ENCODE measurements at regions not wholly inside any gene's neighbourhood (a gene's known extent, or its start where the extent isn't known, plus 50 kb on each side); places are given as distances from the start of the nearest gene placed in this dataset.

DNA sequence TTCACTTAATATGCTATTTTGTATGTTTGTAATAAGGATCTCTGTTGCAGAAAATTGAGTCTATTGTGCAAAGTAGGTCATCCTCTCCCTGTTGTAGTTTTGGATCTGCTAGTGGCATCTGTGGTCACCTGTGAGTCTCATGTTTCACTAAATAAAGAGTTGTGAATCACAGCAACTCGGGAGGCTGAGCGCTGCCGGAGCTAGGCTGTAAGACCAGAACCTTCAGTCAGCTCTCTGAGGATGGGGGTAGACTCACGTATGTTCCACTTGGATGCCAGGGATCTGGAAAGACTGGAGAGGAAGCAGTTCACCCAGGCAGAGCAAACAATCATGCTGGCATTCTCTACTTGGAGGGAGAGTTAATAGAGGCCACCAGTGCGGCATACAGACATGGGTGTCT, 187.3 kb upstream of the FOXA2 start:
- Histone ChIP-seq H3K27ac (ENCODE audit: low read depth in 2 of 2, low read length in 1 of 2) (no peak overlapping the region), H3K9me3 (no peaks in the 10 kb centered on the region), H4K20me1 (ENCODE audit: insufficient read depth) (no peaks in the 10 kb centered on the region), H3K9me2 (no peaks in the 10 kb centered on the region), H3F3A (replicated peaks; ENCODE audit: insufficient read depth) (no peaks in the 10 kb centered on the region), H3K4me1 (ENCODE audit: control insufficient read depth in 1 of 2, insufficient read depth in 2 of 2, low read depth in 1 of 2, low read length in 1 of 2) (no peaks in the 10 kb centered on the region; a peak in 1 of 4 replicates), H3K4me2 (no peak overlapping the region; the same call in 1 of the 2 replicates), H3K79me2 (ENCODE audit: insufficient read depth) (no peaks in the 10 kb centered on the region), H3K27me3 (ENCODE audit: insufficient read depth) (no peaks in the 10 kb centered on the region), H3K4me3 (ENCODE audit: low read depth in 2 of 2, low read length in 1 of 2) (no peak overlapping the region), H2AFZ (ENCODE audit: low read depth) (no peak overlapping the region), H3K9ac (no peak overlapping the region), H3K36me3 (replicated peaks in 1 of 2; ENCODE audit: control insufficient read depth in 1 of 2, insufficient read depth in 2 of 2, low read length in 1 of 2) (no peaks in the 10 kb centered on the region)
- DNase-seq, result no peak
- TF ChIP-seq GABPA (IDR thresholded peaks at IDR 0.05; ENCODE audit: low read depth), result no peak
- WGBS (ENCODE audit: low lambda C conversion rate), result 28% methylated on average over 5 of the region's 5 CpGs
- POLR2A ChIA-PET, result no interaction called here
- CTCF ChIA-PET, result interaction anchor here (0.7 to 1.7 kb wide), 2 partner anchors 10 to 14 kb away, joined by 3 to 5 read pairs; no protein-coding TSS in a partner anchor

DNA sequence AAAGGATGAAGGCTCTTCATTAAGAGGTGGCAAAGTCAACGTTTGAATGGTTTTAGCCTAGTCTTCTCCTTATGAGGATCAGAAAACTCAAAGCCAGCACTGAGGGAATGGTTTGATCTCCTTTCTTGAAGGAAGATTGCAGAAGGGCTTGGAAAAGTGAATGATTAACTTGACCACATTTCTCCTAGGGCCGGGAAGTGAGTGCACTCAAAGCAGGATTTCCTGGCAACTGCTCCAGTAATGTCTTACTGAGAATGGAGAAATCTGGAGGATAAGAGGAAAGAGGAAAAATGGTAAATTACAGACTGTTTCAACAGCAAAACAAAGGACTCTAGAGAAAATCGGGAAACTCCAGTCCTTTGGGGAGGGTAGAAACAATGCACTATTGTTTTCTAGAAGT, 189.0 kb upstream of the FOXA2 start:
- CTCF ChIA-PET, result no interaction called here

GRCh38 chr20:22775256-22775655, 190.9 kb upstream of the FOXA2 start:
- peak overlapping the region in 1 of 2 experiments; percentile 34; a peak in 2 of 4 replicates for H3K27ac ChIP-seq (ENCODE audit: low read depth in 2 of 2, low read length in 1 of 2)
- H3F3A ChIP-seq (replicated peaks; ENCODE audit: insufficient read depth), result no peaks in the 10 kb centered on the region
- no peaks in the 10 kb centered on the region for H3K79me2 ChIP-seq (ENCODE audit: insufficient read depth)
- H3K4me1 ChIP-seq (ENCODE audit: control insufficient read depth in 1 of 2, insufficient read depth in 2 of 2, low read depth in 1 of 2, low read length in 1 of 2), result no peaks in the 10 kb centered on the region
- WGBS (ENCODE audit: low lambda C conversion rate), result 7% methylated on average over 1 of the region's 1 CpG
- H4K20me1 ChIP-seq (ENCODE audit: insufficient read depth), result no peaks in the 10 kb centered on the region
- no peaks in the 10 kb centered on the region for H3K9me2 ChIP-seq
- no peak for DNase-seq
- H3K4me2 ChIP-seq, result peak overlapping the region; percentile 34
- CTCF ChIA-PET, result no interaction called here
- H2AFZ ChIP-seq (ENCODE audit: low read depth), result no peak overlapping the region; the same call in 1 of the 2 replicates
- H3K4me3 ChIP-seq (ENCODE audit: low read depth in 2 of 2, low read length in 1 of 2), result no peak overlapping the region
- no peaks in the 10 kb centered on the region for H3K27me3 ChIP-seq (ENCODE audit: insufficient read depth)
- TF ChIP-seq, protein P1, sequence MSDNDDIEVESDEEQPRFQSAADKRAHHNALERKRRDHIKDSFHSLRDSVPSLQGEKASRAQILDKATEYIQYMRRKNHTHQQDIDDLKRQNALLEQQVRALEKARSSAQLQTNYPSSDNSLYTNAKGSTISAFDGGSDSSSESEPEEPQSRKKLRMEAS (IDR thresholded peaks at IDR 0.05; ENCODE audit: low read depth), result no peak
- TF ChIP-seq, protein P2, sequence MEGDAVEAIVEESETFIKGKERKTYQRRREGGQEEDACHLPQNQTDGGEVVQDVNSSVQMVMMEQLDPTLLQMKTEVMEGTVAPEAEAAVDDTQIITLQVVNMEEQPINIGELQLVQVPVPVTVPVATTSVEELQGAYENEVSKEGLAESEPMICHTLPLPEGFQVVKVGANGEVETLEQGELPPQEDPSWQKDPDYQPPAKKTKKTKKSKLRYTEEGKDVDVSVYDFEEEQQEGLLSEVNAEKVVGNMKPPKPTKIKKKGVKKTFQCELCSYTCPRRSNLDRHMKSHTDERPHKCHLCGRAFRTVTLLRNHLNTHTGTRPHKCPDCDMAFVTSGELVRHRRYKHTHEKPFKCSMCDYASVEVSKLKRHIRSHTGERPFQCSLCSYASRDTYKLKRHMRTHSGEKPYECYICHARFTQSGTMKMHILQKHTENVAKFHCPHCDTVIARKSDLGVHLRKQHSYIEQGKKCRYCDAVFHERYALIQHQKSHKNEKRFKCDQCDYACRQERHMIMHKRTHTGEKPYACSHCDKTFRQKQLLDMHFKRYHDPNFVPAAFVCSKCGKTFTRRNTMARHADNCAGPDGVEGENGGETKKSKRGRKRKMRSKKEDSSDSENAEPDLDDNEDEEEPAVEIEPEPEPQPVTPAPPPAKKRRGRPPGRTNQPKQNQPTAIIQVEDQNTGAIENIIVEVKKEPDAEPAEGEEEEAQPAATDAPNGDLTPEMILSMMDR (IDR thresholded peaks at IDR 0.05), result no peak
- TF ChIP-seq ELF1 (IDR thresholded peaks at IDR 0.05) (no peak), SMC3 (IDR thresholded peaks at IDR 0.05; ENCODE audit: low read depth, low read length) (no peak), USF2 (IDR thresholded peaks at IDR 0.05; ENCODE audit: borderline replicate concordance, low read depth, low read length) (no peak)
- no peaks in the 10 kb centered on the region for H3K9me3 ChIP-seq
- POLR2A ChIA-PET, result no interaction called here
- H3K9ac ChIP-seq, result peak overlapping the region; percentile 4; the same call in 1 of the 2 replicates
- H3K36me3 ChIP-seq (replicated peaks in 1 of 2; ENCODE audit: control insufficient read depth in 1 of 2, insufficient read depth in 2 of 2, low read length in 1 of 2), result no peaks in the 10 kb centered on the region

More for the DNA sequence above, 189.0 kb upstream of the FOXA2 start:
- DNase-seq, result no peak
- H3K4me3 ChIP-seq (ENCODE audit: low read depth in 2 of 2, low read length in 1 of 2), result no peak overlapping the region
- no peak overlapping the region for H3K4me2 ChIP-seq
- no peak overlapping the region for H2AFZ ChIP-seq (ENCODE audit: low read depth)
- TF ChIP-seq TCF12 (IDR thresholded peaks at IDR 0.05) (no peak), ELF1 (IDR thresholded peaks at IDR 0.05) (no peak), CHD2 (IDR thresholded peaks at IDR 0.05; ENCODE audit: low read length, partially characterized antibody) (no peak), EZH2phosphoT487 (IDR thresholded peaks at IDR 0.05; ENCODE audit: borderline replicate concordance, low read depth) (no peak)
- TF ChIP-seq, protein P3, sequence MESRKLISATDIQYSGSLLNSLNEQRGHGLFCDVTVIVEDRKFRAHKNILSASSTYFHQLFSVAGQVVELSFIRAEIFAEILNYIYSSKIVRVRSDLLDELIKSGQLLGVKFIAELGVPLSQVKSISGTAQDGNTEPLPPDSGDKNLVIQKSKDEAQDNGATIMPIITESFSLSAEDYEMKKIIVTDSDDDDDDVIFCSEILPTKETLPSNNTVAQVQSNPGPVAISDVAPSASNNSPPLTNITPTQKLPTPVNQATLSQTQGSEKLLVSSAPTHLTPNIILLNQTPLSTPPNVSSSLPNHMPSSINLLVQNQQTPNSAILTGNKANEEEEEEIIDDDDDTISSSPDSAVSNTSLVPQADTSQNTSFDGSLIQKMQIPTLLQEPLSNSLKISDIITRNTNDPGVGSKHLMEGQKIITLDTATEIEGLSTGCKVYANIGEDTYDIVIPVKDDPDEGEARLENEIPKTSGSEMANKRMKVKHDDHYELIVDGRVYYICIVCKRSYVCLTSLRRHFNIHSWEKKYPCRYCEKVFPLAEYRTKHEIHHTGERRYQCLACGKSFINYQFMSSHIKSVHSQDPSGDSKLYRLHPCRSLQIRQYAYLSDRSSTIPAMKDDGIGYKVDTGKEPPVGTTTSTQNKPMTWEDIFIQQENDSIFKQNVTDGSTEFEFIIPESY (IDR thresholded peaks at IDR 0.05; ENCODE audit: borderline replicate concordance, low read depth), result no peak
- 4% methylated on average over 3 of the region's 3 CpGs for WGBS (ENCODE audit: low lambda C conversion rate)
- H3K27me3 ChIP-seq (ENCODE audit: insufficient read depth), result no peaks in the 10 kb centered on the region
- H3F3A ChIP-seq (replicated peaks; ENCODE audit: insufficient read depth), result no peaks in the 10 kb centered on the region
- POLR2A ChIA-PET, result no interaction called here
- no peak overlapping the region for H3K27ac ChIP-seq (ENCODE audit: low read depth in 2 of 2, low read length in 1 of 2)
- no peaks in the 10 kb centered on the region for H4K20me1 ChIP-seq (ENCODE audit: insufficient read depth)
- no peaks in the 10 kb centered on the region; a peak in 1 of 4 replicates for H3K4me1 ChIP-seq (ENCODE audit: control insufficient read depth in 1 of 2, insufficient read depth in 2 of 2, low read depth in 1 of 2, low read length in 1 of 2)
- no peaks in the 10 kb centered on the region for H3K79me2 ChIP-seq (ENCODE audit: insufficient read depth)
- H3K9me3 ChIP-seq, result no peaks in the 10 kb centered on the region
- no peak overlapping the region for H3K9ac ChIP-seq
- no peaks in the 10 kb centered on the region for H3K36me3 ChIP-seq (replicated peaks in 1 of 2; ENCODE audit: control insufficient read depth in 1 of 2, insufficient read depth in 2 of 2, low read length in 1 of 2)
- no peaks in the 10 kb centered on the region for H3K9me2 ChIP-seq

All from SK-N-SH (cell line).